GM21737 (cell line): ENCODE measurements at regions not wholly inside any gene's neighbourhood (a gene's known extent, or its start where the extent isn't known, plus 50 kb on each side); places are given as distances from the start of the nearest gene placed in this dataset.

Source experiments
- ATAC-seq: cut with Tn5 transposase; IDR thresholded peaks from one replicate; pipeline ENCODE4 v1.9.1; 2021; ENCODE audit warnings: mild to moderate bottlenecking, moderate library complexity; ENCODE audit not compliant: unreplicated experiment

- no peak for ATAC-seq
Measured at GRCh38 chr1:172976222-172977041, 74.3 kb downstream of the TNFSF18 start.

GRCh38 chr1:172977296-172978017 lies 73.3 kb downstream of the TNFSF18 start:
- no peak for ATAC-seq

- ATAC-seq: no peak
Measured at GRCh38 chr1:172978595-172978994, 72.1 kb downstream of the TNFSF18 start.

- ATAC-seq: no peak
Measured at GRCh38 chr1:172979828-172980227, 70.9 kb downstream of the TNFSF18 start.

- no peak for ATAC-seq
Measured at GRCh38 chr1:172980456-172980855, 70.3 kb downstream of the TNFSF18 start.

GRCh38 chr1:172980971-172981370 lies 69.8 kb downstream of the TNFSF18 start:
- no peak for ATAC-seq
